HCT116 (cell line): ENCODE measurements at regions not wholly inside any gene's neighbourhood (a gene's known extent, or its start where the extent isn't known, plus 50 kb on each side); places are given as distances from the start of the nearest gene placed in this dataset.

Experiments used
- ATAC-seq: fragments of 200-7000 bp; cut with Tn5 transposase; 2 replicates; pipeline ENCODE4 v1.9.1; 2020; ENCODE audit warnings: mild to moderate bottlenecking, moderate library complexity
- BruUV-seq: library from RNA; stranded (reverse); fragments of 400-500 nt; replicated peaks from 2 replicates; lab custom pipeline; 2021; lab: Mats Ljungman, UMichigan
- CTCF ChIA-PET: fragments of 300-600 bp; sonication (Branson Sonifier 250); formaldehyde crosslinking; loops from one replicate; lab custom pipeline; 2021; ENCODE audit warnings: antibody characterized with exemption; lab: Charles Lee
- POLR2A ChIA-PET: fragments of 300-600, 350-600 bp; sonication (Branson Sonifier 250); formaldehyde crosslinking; loops from one replicate; lab custom pipeline; 2021; ENCODE audit warnings: antibody characterized with exemption; lab: Charles Lee
- RAD21 ChIA-PET, 2 experiments: fragments of 300-600 bp; sonication (Branson Sonifier 250); formaldehyde crosslinking; loops; one replicate each; lab custom pipeline; 2023; ENCODE audit warnings: low total read pairs in 2 of 2; ENCODE audit not compliant: uncharacterized antibody in 2 of 2, unreplicated experiment in 2 of 2, low non-redundant PET in 1 of 2; lab: Charles Lee
- DNase-seq: peaks from one replicate; pipeline ENCODE4 v3.0.0-alpha.2; 2010; ENCODE audit warnings: low read depth, low spot score
- H2AFZ ChIP-seq: fragments of 200-600 bp; shearing (Covaris generic), sonication (generic); 2 replicates; pipeline ENCODE4 v1.6.1; 2017; ENCODE audit warnings: low read depth, mixed run types, mixed read lengths, antibody characterized with exemption, low read length; ENCODE audit not compliant: poor library complexity, severe bottlenecking
- H3K27ac ChIP-seq: 2 replicates; pipeline ENCODE4 v1.5.1; 2012; ENCODE audit warnings: low read depth, low read length
- H3K27me3 ChIP-seq: fragments of 200-600 bp; sonication (generic); 2 replicates; pipeline ENCODE4 v1.6.1; 2016; ENCODE audit warnings: mixed run types, low read length, mixed read lengths; ENCODE audit not compliant: insufficient read depth
- H3K36me3 ChIP-seq, 2 experiments: fragments of 200-500 bp in 1 of 2; fragments of 200-600 bp in 1 of 2; sonication (Bioruptor generic) in 1 of 2; sonication (generic) in 1 of 2; 2 replicates each; pipeline versions ENCODE4 v1.5.1 to v1.6.1; 2014 to 2016; ENCODE audit warnings: low read length in 2 of 2, inconsistent platforms in 1 of 2, mixed read lengths in 1 of 2, mixed run types in 1 of 2; ENCODE audit not compliant: insufficient read depth in 2 of 2, control insufficient read depth in 1 of 2
- H3K4me1 ChIP-seq, 2 experiments: fragments of 200-600 bp in 1 of 2; sonication (generic) in 1 of 2; 2 replicates each; pipeline versions ENCODE4 v1.5.1 to v1.6.1; 2012 to 2017; ENCODE audit warnings: low read length in 2 of 2, inconsistent platforms in 1 of 2, mild to moderate bottlenecking in 1 of 2, mixed read lengths in 1 of 2, mixed run types in 1 of 2, moderate library complexity in 1 of 2; ENCODE audit not compliant: insufficient read depth in 2 of 2, control insufficient read depth in 1 of 2
- H3K4me2 ChIP-seq: fragments of 200-600 bp; sonication (generic); 2 replicates; pipeline ENCODE4 v1.6.1; 2017; ENCODE audit warnings: mixed run types, low read length, mixed read lengths
- H3K4me3 ChIP-seq, 2 experiments: fragments of 200-600 bp in 1 of 2; sonication (generic) in 1 of 2; replicated peaks in 1 of 2; 2 replicates each; pipeline ENCODE4 v1.5.1; 2011 to 2016; ENCODE audit warnings: low read length in 2 of 2, control low read depth in 1 of 2, low read depth in 1 of 2, mild to moderate bottlenecking in 1 of 2, mixed read lengths in 1 of 2, mixed run types in 1 of 2
- H3K79me2 ChIP-seq: fragments of 200-600 bp; sonication (generic); 2 replicates; pipeline ENCODE4 v1.6.1; 2017; ENCODE audit warnings: mild to moderate bottlenecking, mixed run types, low read length, moderate library complexity, mixed read lengths; ENCODE audit not compliant: insufficient read depth
- H3K9ac ChIP-seq: fragments of 200-600 bp; sonication (generic); 2 replicates; pipeline ENCODE4 v1.6.1; 2016; ENCODE audit warnings: low read length, mixed read lengths
- H3K9me2 ChIP-seq: fragments of 200-600 bp; sonication (generic), shearing (Covaris generic); 2 replicates; pipeline ENCODE4 v1.6.1; 2017; ENCODE audit warnings: mixed run types, mild to moderate bottlenecking, moderate library complexity; ENCODE audit not compliant: insufficient read depth
- H3K9me3 ChIP-seq, 2 experiments: fragments of 200-500 bp in 1 of 2; fragments of 200-600 bp in 1 of 2; sonication (Bioruptor generic) in 1 of 2; sonication (generic) in 1 of 2; 2 replicates each; pipeline ENCODE4 v1.6.1; 2014 to 2017; ENCODE audit warnings: low read length in 2 of 2, mixed read lengths in 2 of 2, inconsistent platforms in 1 of 2, low read depth in 1 of 2, mild to moderate bottlenecking in 1 of 2, mixed run types in 1 of 2, moderate library complexity in 1 of 2; ENCODE audit not compliant: control insufficient read depth in 1 of 2, insufficient read depth in 1 of 2
- H4K20me1 ChIP-seq: fragments of 200-600 bp; sonication (generic), shearing (Covaris generic); 2 replicates; pipeline ENCODE4 v1.6.1; 2017; ENCODE audit warnings: mixed run types, mild to moderate bottlenecking, moderate library complexity; ENCODE audit not compliant: insufficient read depth
- CBX3 ChIP-seq: IDR thresholded peaks from 2 replicates; pipeline ENCODE4 v1.6.1; 2012; ENCODE audit warnings: low read depth
- EGR1 ChIP-seq: IDR thresholded peaks from 2 replicates; pipeline ENCODE4 v1.6.1; 2012; ENCODE audit warnings: low read depth
- ELF1 ChIP-seq: IDR thresholded peaks from 2 replicates; pipeline ENCODE4 v1.6.1; 2012; ENCODE audit warnings: low read depth, borderline replicate concordance
- EZH2phosphoT487 ChIP-seq: fragments of 200-600 bp; IDR thresholded peaks from 2 replicates; pipeline ENCODE4 v1.6.1; 2018; ENCODE audit warnings: antibody characterized with exemption, borderline replicate concordance
- FOSL1 ChIP-seq: IDR thresholded peaks from 2 replicates; pipeline ENCODE4 v1.6.1; 2012; ENCODE audit warnings: low read depth
- MAX ChIP-seq: IDR thresholded peaks from 2 replicates; pipeline ENCODE4 v1.6.1; 2012
- POLR2A ChIP-seq: IDR thresholded peaks from 2 replicates; pipeline ENCODE4 v1.7.0; 2011; ENCODE audit warnings: borderline replicate concordance; ENCODE audit not compliant: insufficient read depth, insufficient read length; ENCODE audit errors: extremely low read depth
- POLR2AphosphoS5 ChIP-seq: IDR thresholded peaks from 2 replicates; pipeline ENCODE4 v1.6.1; 2011; ENCODE audit warnings: mild to moderate bottlenecking, low read depth, low read length, moderate library complexity
- RAD21 ChIP-seq: IDR thresholded peaks from 2 replicates; pipeline ENCODE4 v1.6.1; 2012; ENCODE audit warnings: low read depth, mild to moderate bottlenecking
- SP1 ChIP-seq: IDR thresholded peaks from 2 replicates; pipeline ENCODE4 v1.6.1; 2012; ENCODE audit warnings: low read depth
- ZBTB33 ChIP-seq: IDR thresholded peaks from 2 replicates; pipeline ENCODE4 v1.6.1; 2011; ENCODE audit warnings: mild to moderate bottlenecking, low read length, moderate library complexity; ENCODE audit not compliant: insufficient replicate concordance; ENCODE audit errors: extremely low read depth
- ZFX ChIP-seq: fragments of 450-650 bp; IDR thresholded peaks from 2 replicates; pipeline ENCODE4 v1.6.1; 2017
- intact Hi-C: fragments of 100-400 bp; cut with micrococcal nuclease; formaldehyde crosslinking; loops from 2 replicates; pipeline ENCODE4 v1.10.0; 2022
- TF ChIP-seq, protein P1 (sequence below): IDR thresholded peaks from 2 replicates; pipeline ENCODE4 v1.6.1; 2012; ENCODE audit warnings: low read depth
- TF ChIP-seq, protein P2 (sequence below): IDR thresholded peaks from 2 replicates; pipeline ENCODE4 v1.6.1; 2012

DNA sequence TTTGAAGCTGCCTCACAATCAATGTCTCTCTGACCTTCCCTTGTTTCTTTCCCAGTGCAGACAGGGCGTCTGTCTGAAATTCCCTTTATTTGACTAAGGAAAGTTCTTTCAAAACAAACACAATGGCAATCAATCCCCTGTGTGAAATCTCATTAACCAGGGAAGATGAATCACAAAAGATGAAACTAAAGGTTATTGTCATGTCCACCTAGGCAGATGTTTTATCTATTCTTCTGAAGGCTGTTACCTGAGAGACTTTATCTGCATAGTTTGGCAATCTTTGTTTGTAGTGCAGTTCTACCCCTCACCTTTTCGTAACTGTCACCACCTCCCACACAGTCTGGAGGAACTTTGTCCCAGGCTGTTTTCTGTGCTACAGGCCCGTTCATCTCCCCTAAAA is 217.5 kb upstream of the RIOK2 start:
- no TSS peak for BruUV-seq
- RAD21 ChIA-PET = no interaction called here
- Histone ChIP-seq H3K4me1 (no peaks in the 10 kb centered on the region), H3K27ac (no peak overlapping the region)
- TF ChIP-seq, protein P1, sequence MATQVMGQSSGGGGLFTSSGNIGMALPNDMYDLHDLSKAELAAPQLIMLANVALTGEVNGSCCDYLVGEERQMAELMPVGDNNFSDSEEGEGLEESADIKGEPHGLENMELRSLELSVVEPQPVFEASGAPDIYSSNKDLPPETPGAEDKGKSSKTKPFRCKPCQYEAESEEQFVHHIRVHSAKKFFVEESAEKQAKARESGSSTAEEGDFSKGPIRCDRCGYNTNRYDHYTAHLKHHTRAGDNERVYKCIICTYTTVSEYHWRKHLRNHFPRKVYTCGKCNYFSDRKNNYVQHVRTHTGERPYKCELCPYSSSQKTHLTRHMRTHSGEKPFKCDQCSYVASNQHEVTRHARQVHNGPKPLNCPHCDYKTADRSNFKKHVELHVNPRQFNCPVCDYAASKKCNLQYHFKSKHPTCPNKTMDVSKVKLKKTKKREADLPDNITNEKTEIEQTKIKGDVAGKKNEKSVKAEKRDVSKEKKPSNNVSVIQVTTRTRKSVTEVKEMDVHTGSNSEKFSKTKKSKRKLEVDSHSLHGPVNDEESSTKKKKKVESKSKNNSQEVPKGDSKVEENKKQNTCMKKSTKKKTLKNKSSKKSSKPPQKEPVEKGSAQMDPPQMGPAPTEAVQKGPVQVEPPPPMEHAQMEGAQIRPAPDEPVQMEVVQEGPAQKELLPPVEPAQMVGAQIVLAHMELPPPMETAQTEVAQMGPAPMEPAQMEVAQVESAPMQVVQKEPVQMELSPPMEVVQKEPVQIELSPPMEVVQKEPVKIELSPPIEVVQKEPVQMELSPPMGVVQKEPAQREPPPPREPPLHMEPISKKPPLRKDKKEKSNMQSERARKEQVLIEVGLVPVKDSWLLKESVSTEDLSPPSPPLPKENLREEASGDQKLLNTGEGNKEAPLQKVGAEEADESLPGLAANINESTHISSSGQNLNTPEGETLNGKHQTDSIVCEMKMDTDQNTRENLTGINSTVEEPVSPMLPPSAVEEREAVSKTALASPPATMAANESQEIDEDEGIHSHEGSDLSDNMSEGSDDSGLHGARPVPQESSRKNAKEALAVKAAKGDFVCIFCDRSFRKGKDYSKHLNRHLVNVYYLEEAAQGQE = no peak
- TF ChIP-seq SP1 (no peak), ZBTB33 (no peak), POLR2AphosphoS5 (no peak), ELF1 (no peak), EZH2phosphoT487 (no peak), FOSL1 (no peak), ZFX (no peak), MAX (no peak), CBX3 (no peak), POLR2A (no peak), EGR1 (no peak), RAD21 (no peak)
- TF ChIP-seq, protein P2, sequence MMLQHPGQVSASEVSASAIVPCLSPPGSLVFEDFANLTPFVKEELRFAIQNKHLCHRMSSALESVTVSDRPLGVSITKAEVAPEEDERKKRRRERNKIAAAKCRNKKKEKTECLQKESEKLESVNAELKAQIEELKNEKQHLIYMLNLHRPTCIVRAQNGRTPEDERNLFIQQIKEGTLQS = no peak
- TF ChIP-seq, all 23 proteins: peak for 0
- Histone ChIP-seq H3K9me2 (no peaks in the 10 kb centered on the region), H3K79me2 (no peaks in the 10 kb centered on the region), H3K27me3 (no peaks in the 10 kb centered on the region), H3K4me3 (no peak overlapping the region), H4K20me1 (no peaks in the 10 kb centered on the region), H2AFZ (no peak overlapping the region), H3K36me3 (no peaks in the 10 kb centered on the region), H3K9me3 (no peaks in the 10 kb centered on the region), H3K9ac (no peak overlapping the region), H3K4me2 (no peak overlapping the region)
- DNase-seq (no peak), ATAC-seq (no peak)
- ChIA-PET CTCF (no interaction called here), POLR2A (no interaction called here)
- intact Hi-C loops = no loop called here
